ENCODE measurements at regions not wholly inside any gene's neighbourhood (a gene's known extent, or its start where the extent isn't known, plus 50 kb on each side); places are given as distances from the start of the nearest gene placed in this dataset.
A peak's percentile ranks its signal among the peaks of the same experiment; 100 is the strongest.
"Not testable (repeated sequence)": the region's sequence is repeated elsewhere in the genome, so short reads cannot be mapped to it uniquely, and the experiment has no call there.

GRCh38 chr7:119270045-119270464 lies 1002.9 kb upstream of the KCND2 start:
- peak; percentile 70 for DNase-seq (ENCODE audit: low spot score)

- no peak for DNase-seq (ENCODE audit: low spot score)
Observed at GRCh38 chr7:119270644-119271043, 1002.3 kb upstream of the KCND2 start.

GRCh38 chr7:119271147-119271779 lies 1001.7 kb upstream of the KCND2 start:
- DNase-seq (ENCODE audit: low spot score), result no peak

GRCh38 chr7:119281181-119281846 lies 991.7 kb upstream of the KCND2 start:
- DNase-seq (ENCODE audit: low spot score), result no peak

GRCh38 chr7:119283353-119283752 lies 989.6 kb upstream of the KCND2 start:
- DNase-seq (ENCODE audit: low spot score), result no peak

- DNase-seq (ENCODE audit: low spot score), result no peak
Observed at GRCh38 chr7:119288416-119288815, 984.6 kb upstream of the KCND2 start.

GRCh38 chr7:119300341-119300740 lies 972.6 kb upstream of the KCND2 start:
- DNase-seq (ENCODE audit: low spot score), result not testable (repeated sequence)

- no peak for DNase-seq (ENCODE audit: low spot score)
Observed at GRCh38 chr7:119320316-119320715, 952.7 kb upstream of the KCND2 start.

GRCh38 chr7:119329715-119330114 lies 943.3 kb upstream of the KCND2 start:
- DNase-seq (ENCODE audit: low spot score), result no peak

GRCh38 chr7:119335405-119335804 lies 937.6 kb upstream of the KCND2 start:
- DNase-seq (ENCODE audit: low spot score), result no peak

- DNase-seq (ENCODE audit: low spot score), result no peak
Observed at GRCh38 chr7:119341822-119342221, 931.2 kb upstream of the KCND2 start.

GRCh38 chr7:119343289-119343688 lies 929.7 kb upstream of the KCND2 start:
- no peak for DNase-seq (ENCODE audit: low spot score)

- DNase-seq (ENCODE audit: low spot score), result no peak
Observed at GRCh38 chr7:119344466-119344865, 928.5 kb upstream of the KCND2 start.

- DNase-seq (ENCODE audit: low spot score), result no peak
Observed at GRCh38 chr7:119348491-119348890, 924.5 kb upstream of the KCND2 start.

GRCh38 chr7:119350334-119350733 lies 922.6 kb upstream of the KCND2 start:
- no peak for DNase-seq (ENCODE audit: low spot score)

- no peak for DNase-seq (ENCODE audit: low spot score)
Observed at GRCh38 chr7:119351320-119351719, 921.7 kb upstream of the KCND2 start.

- DNase-seq (ENCODE audit: low spot score), result no peak
Observed at GRCh38 chr7:119374436-119374835, 898.5 kb upstream of the KCND2 start.

GRCh38 chr7:119377861-119378260 lies 895.1 kb upstream of the KCND2 start:
- DNase-seq (ENCODE audit: low spot score), result no peak

GRCh38 chr7:119382726-119383125 lies 890.2 kb upstream of the KCND2 start:
- DNase-seq (ENCODE audit: low spot score), result no peak

- no peak for DNase-seq (ENCODE audit: low spot score)
Observed at GRCh38 chr7:119395024-119395423, 878.0 kb upstream of the KCND2 start.

GRCh38 chr7:119397156-119397555 lies 875.8 kb upstream of the KCND2 start:
- no peak for DNase-seq (ENCODE audit: low spot score)

- DNase-seq (ENCODE audit: low spot score), result no peak
Observed at GRCh38 chr7:119408596-119408995, 864.4 kb upstream of the KCND2 start.

- no peak for DNase-seq (ENCODE audit: low spot score)
Observed at GRCh38 chr7:119413314-119413805, 859.6 kb upstream of the KCND2 start.

- DNase-seq (ENCODE audit: low spot score), result no peak
Observed at GRCh38 chr7:119415682-119416081, 857.3 kb upstream of the KCND2 start.

All from SW480 (cell line).